HepG2 (cell line): ENCODE measurements at regions not wholly inside any gene's neighbourhood (a gene's known extent, or its start where the extent isn't known, plus 50 kb on each side); places are given as distances from the start of the nearest gene placed in this dataset.

Experiments
- ATAC-seq: fragments of 200-7000 bp; cut with Tn5 transposase; 3 replicates; pipeline ENCODE4 v1.9.1; 2020; ENCODE audit warnings: mild to moderate bottlenecking, moderate library complexity
- BruUV-seq: library from RNA; stranded (reverse); fragments of 400-500 nt; replicated peaks from 2 replicates; lab custom pipeline; 2021; lab: Mats Ljungman, UMichigan
- CTCF ChIA-PET: fragments of 300-600 bp; formaldehyde crosslinking; extraction: SDS; loops from one replicate; lab custom pipeline; 2021; ENCODE audit warnings: low total read pairs, inconsistent platforms, low intra/inter-chr PET ratio; lab: Yijun Ruan, JAX
- POLR2A ChIA-PET: fragments of 350-600 bp; sonication (Branson Sonifier 250); formaldehyde crosslinking; loops from one replicate; lab custom pipeline; 2020; ENCODE audit warnings: antibody characterized with exemption, inconsistent platforms; lab: Yijun Ruan, JAX
- DNase-seq: peaks from one replicate; pipeline ENCODE4 v3.0.0-alpha.2; 2015; ENCODE audit warnings: low spot score
- FAIRE-seq: peaks from 3 replicates; lab custom pipeline; 2011; peaks lifted over from hg19 to GRCh38; lab: Jason Lieb, UNC
- H2AFZ ChIP-seq: one replicate; pipeline ENCODE4 v1.6.1; 2011; ENCODE audit warnings: low read length, inconsistent platforms
- H3K27ac ChIP-seq: fragments of 300-600 bp; 3 replicates; pipeline ENCODE4 v1.8.0; 2011; ENCODE audit warnings: mixed run types, mild to moderate bottlenecking, mixed read lengths, low read length, inconsistent platforms; ENCODE audit not compliant: insufficient read depth; ENCODE audit errors: extremely low read length
- H3K27me3 ChIP-seq, 2 experiments: fragments of 200-600 bp in 1 of 2; 2 replicates in 1 of 2; 3 replicates in 1 of 2; pipeline versions ENCODE4 v1.6.0 to v1.8.0; 2011; ENCODE audit warnings: low read length in 2 of 2, mild to moderate bottlenecking in 2 of 2, moderate library complexity in 2 of 2, inconsistent platforms in 1 of 2; ENCODE audit not compliant: insufficient read depth in 2 of 2, control insufficient read depth in 1 of 2
- H3K36me3 ChIP-seq, 2 experiments: fragments of 200-600 bp in 1 of 2; replicated peaks in 1 of 2; 2 replicates in 1 of 2; 3 replicates in 1 of 2; pipeline versions ENCODE4 v1.5.1 to v1.8.0; 2011; ENCODE audit warnings: low read length in 2 of 2, inconsistent platforms in 1 of 2; ENCODE audit not compliant: insufficient read depth in 2 of 2, control insufficient read depth in 1 of 2
- H3K4me1 ChIP-seq: 2 replicates; pipeline ENCODE4 v1.5.1; 2012; ENCODE audit warnings: low read length, inconsistent platforms; ENCODE audit not compliant: insufficient read depth
- H3K4me2 ChIP-seq: 2 replicates; pipeline ENCODE4 v1.6.0; 2011; ENCODE audit warnings: low read depth, low read length, inconsistent platforms
- H3K4me3 ChIP-seq, 3 experiments: fragments of 200-600 bp in 1 of 3; sonication (generic), shearing (Covaris generic) in 1 of 3; replicated peaks in 1 of 3; 2 replicates each; pipeline ENCODE4 v1.5.1; 2011 to 2016; ENCODE audit warnings: low read length in 3 of 3, inconsistent platforms in 2 of 3, low read depth in 2 of 3, mild to moderate bottlenecking in 2 of 3, control low read depth in 1 of 3, mixed read lengths in 1 of 3; ENCODE audit not compliant: insufficient read depth in 1 of 3
- H3K79me2 ChIP-seq: one replicate; pipeline ENCODE4 v1.6.1; 2011; ENCODE audit warnings: low read length, inconsistent platforms; ENCODE audit not compliant: insufficient read depth
- H3K9ac ChIP-seq: 2 replicates; pipeline ENCODE4 v1.6.0; 2011; ENCODE audit warnings: mild to moderate bottlenecking, low read depth, low read length, inconsistent platforms; ENCODE audit not compliant: insufficient read depth
- H3K9me3 ChIP-seq: 2 replicates; pipeline ENCODE4 v1.5.1; 2012; ENCODE audit warnings: mild to moderate bottlenecking, low read length
- H4K20me1 ChIP-seq: 2 replicates; pipeline ENCODE4 v1.6.0; 2011; ENCODE audit warnings: inconsistent platforms, mild to moderate bottlenecking, low read length, moderate library complexity; ENCODE audit not compliant: insufficient read depth
- BRCA1 ChIP-seq: sonication (generic); formaldehyde crosslinking; IDR thresholded peaks from 2 replicates; pipeline ENCODE4 v1.4.0; 2020; ENCODE audit warnings: missing genetic modification reagents
- KLF6 ChIP-seq: IDR thresholded peaks from 2 replicates; pipeline ENCODE4 v1.8.0; 2016; ENCODE audit warnings: missing biosample characterization, missing genetic modification reagents
- MED13 ChIP-seq: sonication (generic); formaldehyde crosslinking; IDR thresholded peaks from 2 replicates; pipeline ENCODE4 v1.5.0; 2020; ENCODE audit warnings: missing genetic modification reagents
- NAIF1 ChIP-seq: sonication (generic); formaldehyde crosslinking; IDR thresholded peaks from 2 replicates; pipeline ENCODE4 v1.5.0; 2020; ENCODE audit warnings: mild to moderate bottlenecking, missing genetic modification reagents, borderline replicate concordance
- NFYB ChIP-seq: sonication (generic); formaldehyde crosslinking; IDR thresholded peaks from 2 replicates; pipeline ENCODE4 v1.4.0; 2020; ENCODE audit warnings: missing genetic modification reagents
- TEAD2 ChIP-seq: sonication (generic); formaldehyde crosslinking; IDR thresholded peaks from 2 replicates; pipeline ENCODE4 v1.9.0; 2021; ENCODE audit warnings: missing genetic modification reagents
- ZBED4 ChIP-seq: sonication (generic); formaldehyde crosslinking; IDR thresholded peaks from 2 replicates; pipeline ENCODE4 v1.4.0; 2020; ENCODE audit warnings: missing genetic modification reagents, borderline replicate concordance
- ZNF230 ChIP-seq: sonication (generic); formaldehyde crosslinking; IDR thresholded peaks from 2 replicates; pipeline ENCODE4 v1.4.0; 2020; ENCODE audit warnings: mild to moderate bottlenecking, missing genetic modification reagents
- ZNF337 ChIP-seq: sonication (generic); formaldehyde crosslinking; IDR thresholded peaks from 2 replicates; pipeline ENCODE4 v1.5.1; 2020; ENCODE audit warnings: missing genetic modification reagents, low read depth, mild to moderate bottlenecking, borderline replicate concordance
- WGBS: methylation state at CpG from one replicate; pipeline ENCODE4 v1.1.6; 2017; ENCODE audit warnings: low lambda C conversion rate; 5-methylcytosine and 5-hydroxymethylcytosine counted together
- in situ Hi-C: cut with HindIII; loops from 2 replicates; pipeline ENCODE4 v1.10.0; 2017; ENCODE audit warnings: low pct_unique_long_range_greater_than_20kb; ENCODE audit not compliant: extremely low pct_ligation_motif_present
- intact Hi-C: fragments of 100-400 bp; cut with micrococcal nuclease; formaldehyde crosslinking; loops from one replicate; pipeline ENCODE4 v1.10.0; 2022; ENCODE audit not compliant: unreplicated experiment

GRCh38 chr2:117614296-117614695, 200.2 kb upstream of the DDX18 start:
- no peak overlapping the region for H2AFZ ChIP-seq
- H3K4me2 ChIP-seq: no peak overlapping the region
- no peaks in the 10 kb centered on the region for H3K79me2 ChIP-seq
- DNase-seq (no peak), FAIRE-seq (no peak), ATAC-seq (no peak)
- H3K4me3 ChIP-seq: no peak overlapping the region
- ChIA-PET CTCF (no interaction called here), POLR2A (no interaction called here)
- 19% methylated on average over 5 of the region's 5 CpGs for WGBS
- no peak overlapping the region for H3K9ac ChIP-seq
- intact Hi-C loops: no loop called here
- in situ Hi-C loops: no loop called here
- no TSS peak for BruUV-seq
- no peaks in the 10 kb centered on the region for H3K4me1 ChIP-seq
- H3K36me3 ChIP-seq: no peaks in the 10 kb centered on the region
- no peak overlapping the region for H3K27ac ChIP-seq
- H3K9me3 ChIP-seq: no peaks in the 10 kb centered on the region
- no peak for TF ChIP-seq TEAD2 (CRISPR knock-in tag)
- TF ChIP-seq NFYB (CRISPR knock-in tag): no peak
- TF ChIP-seq NAIF1 (CRISPR knock-in tag): no peak
- TF ChIP-seq ZNF230: no peak
- no peak for TF ChIP-seq MED13
- TF ChIP-seq BRCA1 (CRISPR knock-in tag): no peak
- no peak for TF ChIP-seq ZBED4 (CRISPR knock-in tag)
- no peak for TF ChIP-seq ZNF337 (CRISPR knock-in tag)
- no peak for TF ChIP-seq KLF6 (CRISPR knock-in tag)
- no peaks in the 10 kb centered on the region for H3K27me3 ChIP-seq
- H4K20me1 ChIP-seq: no peaks in the 10 kb centered on the region
